HG03196 (cell line): ENCODE measurements at regions not wholly inside any gene's neighbourhood (a gene's known extent, or its start where the extent isn't known, plus 50 kb on each side); places are given as distances from the start of the nearest gene placed in this dataset.

ENCODE experiments used
- ATAC-seq: cut with Tn5 transposase; IDR thresholded peaks from one replicate; pipeline ENCODE4 v1.9.1; 2021; ENCODE audit not compliant: unreplicated experiment

DNA sequence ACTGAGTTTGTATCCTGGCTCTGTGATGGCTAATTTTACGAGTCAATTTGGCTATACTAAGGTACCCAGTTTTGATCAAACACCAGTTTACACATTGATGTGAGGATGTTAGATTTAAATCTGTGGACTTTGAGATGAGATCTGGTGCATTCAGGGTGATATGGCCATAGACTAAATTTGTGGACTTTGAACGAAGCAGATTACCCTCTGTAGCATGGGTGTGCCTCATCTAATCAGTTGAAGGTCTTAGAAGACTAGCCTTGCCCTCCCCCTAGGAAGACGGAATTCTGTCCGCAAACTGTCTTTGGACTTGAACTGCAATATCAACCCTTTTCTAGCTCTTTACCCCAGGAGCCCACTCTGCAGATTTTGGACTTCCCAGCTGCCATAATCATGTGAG lies 547.8 kb upstream of the CITED2 start:
- no peak for ATAC-seq

DNA sequence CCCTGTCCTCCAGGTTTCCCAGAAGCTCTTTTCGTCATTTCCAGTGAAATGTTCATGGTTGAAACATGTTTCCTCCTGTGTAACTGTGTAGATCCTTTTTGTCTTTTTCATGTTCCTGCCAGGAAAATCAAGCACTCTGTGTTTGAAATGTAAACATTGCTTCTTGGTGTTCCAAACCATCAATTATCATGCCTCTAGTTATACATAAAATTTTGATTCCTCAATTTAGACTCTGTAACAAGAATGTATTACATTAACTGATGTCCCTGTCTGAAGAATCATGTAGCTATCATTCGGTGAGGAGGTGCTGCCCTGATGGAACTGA lies 546.3 kb upstream of the CITED2 start:
- no peak for ATAC-seq

DNA sequence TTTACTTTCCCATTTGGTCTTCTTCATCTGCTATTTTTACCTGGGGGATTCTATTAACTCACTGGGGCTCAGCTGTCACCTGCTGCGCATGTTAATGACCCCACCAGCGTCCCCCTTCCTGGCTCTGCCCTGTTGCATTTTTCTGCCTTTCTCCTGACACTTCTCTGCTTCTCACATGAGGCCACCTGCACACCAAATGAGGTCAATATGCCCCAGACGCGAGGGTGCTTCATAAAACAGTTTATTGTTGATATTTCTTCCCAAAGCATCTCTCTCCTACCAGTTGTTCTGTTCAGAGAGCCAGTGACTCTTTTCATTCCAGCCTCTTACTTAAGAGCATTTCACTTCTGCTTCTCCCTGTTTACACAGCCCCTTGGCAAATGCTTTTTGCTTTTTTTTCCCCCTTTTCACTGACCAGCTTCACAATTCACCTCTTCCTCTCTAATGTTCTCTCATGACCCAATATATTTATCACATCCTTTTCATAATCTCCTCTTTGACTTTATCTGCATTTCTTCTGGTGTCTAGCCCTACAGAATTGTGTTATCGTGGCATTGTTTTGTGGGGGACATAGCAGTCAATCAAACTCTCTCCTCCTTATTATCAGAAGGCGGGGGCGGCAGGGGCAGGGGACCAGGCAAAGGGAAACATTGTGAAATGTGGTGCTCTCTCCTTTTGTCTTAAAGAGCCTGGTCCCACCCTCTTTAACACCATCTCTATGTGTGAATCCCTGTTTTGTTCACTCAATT lies 545.8 kb upstream of the CITED2 start:
- no peak for ATAC-seq

DNA sequence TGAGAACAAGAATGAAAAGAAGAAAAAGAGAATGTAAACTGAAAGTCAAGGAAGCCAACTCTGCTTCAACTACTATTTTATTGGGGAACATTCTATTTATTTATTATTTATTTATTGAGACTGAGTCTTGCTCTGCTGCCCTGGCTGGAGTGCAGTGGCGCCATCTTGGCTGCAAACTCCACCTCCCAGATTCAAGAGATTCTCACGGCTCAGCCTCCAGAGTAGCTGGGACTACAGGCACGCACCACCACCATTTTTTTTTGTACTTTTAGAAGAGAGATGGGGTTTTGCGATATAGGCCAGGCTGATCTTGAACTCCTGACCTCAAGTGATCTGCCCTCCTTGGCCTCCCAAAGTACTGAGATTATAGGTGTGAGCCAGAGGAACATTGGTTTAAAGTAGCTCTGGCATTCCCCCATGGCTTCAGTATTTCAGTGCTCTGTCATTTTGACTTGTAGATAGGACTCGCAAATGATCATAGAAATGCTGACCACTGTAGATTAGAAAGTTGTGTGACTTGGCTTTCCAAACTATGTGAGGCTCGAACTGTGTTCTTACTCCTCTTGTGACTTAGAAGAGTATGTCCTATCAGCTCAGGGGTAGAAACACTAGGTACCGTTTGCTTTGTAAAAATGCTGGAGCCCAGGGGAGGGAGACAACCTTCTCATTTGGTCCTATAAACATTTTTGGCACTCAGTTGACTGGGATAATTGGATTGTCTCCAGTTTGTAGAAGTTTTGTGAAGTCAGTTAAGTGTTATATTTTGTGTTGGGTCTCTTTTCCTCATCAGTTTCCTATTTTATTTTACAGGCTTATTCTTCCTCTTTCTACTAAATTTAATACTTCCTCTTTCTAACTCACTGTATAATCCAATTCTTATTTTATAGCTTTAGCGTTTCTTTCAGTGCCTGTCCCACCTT lies 544.9 kb upstream of the CITED2 start:
- no peak for ATAC-seq

DNA sequence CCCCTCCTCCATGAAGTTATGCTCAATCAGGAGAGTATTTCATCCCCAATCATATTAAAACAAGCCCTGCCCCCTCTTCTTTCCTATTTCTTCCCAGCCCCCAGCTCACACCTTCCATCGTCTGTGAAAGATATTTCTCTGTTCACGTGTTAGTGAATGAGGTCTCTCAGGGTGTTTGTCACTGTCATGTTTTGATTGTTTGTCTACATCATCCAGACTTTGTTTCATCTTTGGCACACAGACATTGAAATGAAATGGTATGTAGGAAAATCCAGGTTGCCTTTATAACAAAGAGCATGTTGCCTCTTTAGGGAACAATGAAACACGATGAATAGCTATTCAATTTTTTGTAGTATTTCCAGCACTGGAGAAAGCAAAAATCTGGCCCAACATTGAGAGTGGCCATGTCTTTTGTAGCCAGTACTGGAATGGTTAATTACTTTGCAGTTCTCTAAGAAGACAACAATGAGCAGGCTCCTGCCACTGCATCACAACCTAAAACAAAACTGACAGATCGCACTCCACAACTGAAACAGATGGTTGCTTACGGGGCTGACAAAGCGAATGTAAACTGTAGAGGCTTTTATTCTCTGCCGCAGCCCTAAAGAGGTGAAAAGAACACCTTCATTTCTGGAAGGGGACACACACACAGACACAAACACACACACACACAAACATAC lies 543.6 kb upstream of the CITED2 start:
- ATAC-seq = no peak

DNA sequence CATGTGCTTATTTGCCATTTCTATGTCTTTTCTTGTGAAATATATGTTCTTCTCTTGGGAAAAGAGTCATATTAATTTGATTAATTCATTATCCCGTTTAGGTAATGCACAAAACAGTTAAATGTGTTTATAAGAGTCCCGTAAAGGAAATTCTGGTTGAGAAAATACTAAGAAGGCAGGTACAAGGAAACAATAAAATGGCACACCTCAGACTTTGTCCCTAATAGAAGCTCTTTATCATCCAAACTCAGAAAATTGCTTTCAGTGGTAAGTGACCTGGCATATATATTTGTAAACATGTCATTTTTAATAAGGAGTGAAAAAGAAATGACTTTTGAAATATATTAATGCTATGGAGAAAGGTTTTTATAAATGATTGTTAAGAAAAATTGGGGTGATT lies 540.5 kb upstream of the CITED2 start:
- ATAC-seq = no peak

DNA sequence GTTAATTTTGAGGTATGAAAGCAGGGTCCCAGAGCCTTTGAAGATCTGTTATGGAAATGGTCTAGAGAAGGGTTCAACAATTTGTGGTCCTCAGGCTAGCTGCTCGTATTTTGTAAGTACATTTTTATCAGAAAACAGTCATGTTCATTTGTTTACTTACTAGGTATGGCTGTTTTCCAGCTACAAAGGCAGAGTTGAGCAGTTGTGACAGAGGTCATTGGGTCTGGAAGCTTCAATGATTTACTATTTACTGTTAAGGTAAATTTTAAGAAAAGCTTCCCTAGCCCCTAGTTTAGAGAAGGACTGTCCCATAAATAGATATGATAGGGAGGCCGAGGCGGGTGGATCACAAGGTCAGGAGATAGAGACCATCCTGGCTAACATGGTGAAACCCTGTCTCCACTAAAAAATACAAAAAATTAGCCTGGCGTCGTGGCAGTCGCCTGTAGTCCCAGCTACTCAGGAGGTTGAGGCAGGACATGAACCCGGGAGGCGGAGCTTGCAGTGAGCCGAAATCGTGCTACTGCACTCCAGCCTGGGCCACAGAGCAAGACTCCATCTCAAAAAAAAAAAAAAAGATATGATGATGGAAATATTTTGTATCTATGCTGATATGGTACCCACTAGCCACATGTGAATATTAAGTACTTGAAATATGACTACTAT lies 538.4 kb upstream of the CITED2 start:
- no peak for ATAC-seq

DNA sequence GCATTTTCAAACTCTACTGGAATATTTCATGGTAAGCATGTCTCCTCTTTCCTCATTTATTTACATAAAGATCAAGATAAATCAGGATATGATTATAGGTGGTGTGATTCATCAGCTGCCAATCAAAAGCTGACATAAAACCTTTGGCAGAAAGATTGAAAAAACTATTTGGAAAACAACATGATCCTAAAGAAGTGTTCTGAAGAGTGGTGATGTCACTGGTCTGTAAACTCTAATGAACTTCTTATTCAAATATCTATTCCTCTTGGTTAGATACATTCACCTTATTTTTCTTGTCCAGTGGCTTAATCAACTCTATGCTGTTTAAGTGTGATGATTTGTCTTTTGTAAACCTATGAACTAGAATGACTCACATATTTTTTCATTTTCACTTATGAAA lies 535.5 kb upstream of the CITED2 start:
- ATAC-seq = no peak

DNA sequence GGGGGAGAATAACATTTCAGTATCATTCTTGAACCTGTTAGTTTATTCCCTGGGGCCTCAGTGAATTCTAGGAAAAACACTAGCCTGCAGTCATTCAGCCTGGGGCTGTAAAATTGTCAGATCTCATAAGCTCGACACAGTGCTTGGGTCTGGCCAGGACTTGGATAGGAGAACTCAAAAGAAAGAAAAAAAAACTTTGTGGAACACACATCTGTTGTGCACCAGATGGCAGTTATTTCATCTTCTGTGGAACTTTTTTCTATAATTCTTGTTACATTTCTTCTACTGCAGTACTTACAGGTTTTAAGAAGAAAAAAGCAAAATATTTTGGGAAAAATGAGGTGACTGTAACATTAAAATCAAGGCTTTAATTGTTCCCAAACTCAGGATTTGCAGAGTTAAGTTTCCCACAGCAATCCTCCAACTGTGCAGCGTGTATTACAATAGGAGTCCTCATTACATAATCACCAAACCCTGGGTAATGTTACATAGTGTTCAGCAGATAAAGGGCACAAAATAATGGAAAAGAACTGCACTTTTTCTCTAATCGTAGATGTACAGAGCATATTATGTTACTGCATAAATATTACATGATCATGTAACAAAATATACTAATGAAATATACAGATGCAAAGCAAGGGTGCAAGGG lies 531.1 kb upstream of the CITED2 start:
- no peak for ATAC-seq

DNA sequence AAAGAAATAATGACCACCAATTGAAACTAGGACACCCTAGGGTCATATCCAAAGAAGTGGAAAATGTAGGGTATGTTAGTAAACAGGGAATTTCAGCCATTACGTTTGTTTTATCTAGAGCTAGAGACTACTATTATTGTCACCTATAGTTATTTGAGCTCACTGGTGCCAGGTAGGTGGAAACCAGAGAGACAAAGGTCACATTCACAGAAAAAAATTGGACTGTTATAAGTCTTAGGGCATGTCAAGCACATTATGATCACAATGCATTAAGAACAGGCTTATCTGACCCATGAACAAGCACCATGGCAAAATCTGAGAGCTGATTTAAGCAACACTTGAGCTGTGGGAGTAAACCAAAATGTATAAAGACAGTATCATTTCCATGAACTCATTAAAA lies 530.1 kb upstream of the CITED2 start:
- no peak for ATAC-seq

DNA sequence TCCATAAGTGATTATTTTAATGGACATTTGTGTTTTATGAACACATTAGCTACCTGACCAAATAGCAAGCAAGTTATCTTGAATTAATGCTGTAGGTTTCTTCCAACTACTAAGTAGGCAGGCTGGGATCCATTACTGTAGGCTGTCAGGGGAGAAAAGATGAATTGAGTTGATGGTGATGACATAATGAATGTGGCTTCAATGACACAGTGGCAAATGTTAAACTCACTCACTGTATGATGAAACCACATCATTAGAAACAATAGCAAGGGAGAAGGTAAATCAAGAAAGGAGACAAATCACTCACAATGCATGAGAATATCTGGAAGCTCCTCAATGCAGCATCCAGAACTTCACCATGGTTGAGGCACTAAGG lies 529.7 kb upstream of the CITED2 start:
- ATAC-seq = no peak

DNA sequence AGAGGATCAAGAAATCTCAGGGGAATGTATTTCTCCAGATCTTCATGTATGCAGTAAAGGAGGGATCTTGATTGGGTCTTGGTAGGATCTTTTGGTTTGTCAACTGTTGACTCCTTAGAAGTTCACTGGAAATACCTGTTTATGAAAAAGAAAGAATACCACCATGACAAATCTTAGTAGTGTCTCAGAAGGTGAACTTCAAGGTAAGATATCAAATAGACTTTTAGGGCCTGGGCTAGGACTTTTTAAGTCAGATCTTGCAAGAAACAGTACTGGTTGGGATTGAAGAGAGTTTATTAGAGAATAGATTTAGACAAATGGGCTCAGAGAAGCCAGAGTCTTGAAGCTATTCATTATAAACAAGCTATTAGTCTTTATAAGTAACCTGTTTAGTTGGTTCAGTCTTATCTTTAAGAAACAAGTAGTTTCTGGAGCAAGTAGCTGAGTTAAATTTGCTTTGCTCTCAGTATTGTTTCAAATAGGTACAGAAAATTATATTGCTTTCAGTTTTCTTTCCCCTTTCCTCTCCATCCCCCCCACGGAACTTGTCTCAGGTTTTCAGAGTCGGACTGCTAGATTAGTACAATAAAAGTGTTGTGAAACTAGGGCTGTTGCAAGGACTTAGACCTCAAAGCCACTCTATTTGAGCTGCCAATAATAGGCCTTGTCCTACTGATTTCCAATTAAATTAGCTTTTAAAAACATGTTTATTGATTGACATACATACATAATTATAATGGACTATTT lies 529.1 kb upstream of the CITED2 start:
- ATAC-seq = peak; percentile 98

DNA sequence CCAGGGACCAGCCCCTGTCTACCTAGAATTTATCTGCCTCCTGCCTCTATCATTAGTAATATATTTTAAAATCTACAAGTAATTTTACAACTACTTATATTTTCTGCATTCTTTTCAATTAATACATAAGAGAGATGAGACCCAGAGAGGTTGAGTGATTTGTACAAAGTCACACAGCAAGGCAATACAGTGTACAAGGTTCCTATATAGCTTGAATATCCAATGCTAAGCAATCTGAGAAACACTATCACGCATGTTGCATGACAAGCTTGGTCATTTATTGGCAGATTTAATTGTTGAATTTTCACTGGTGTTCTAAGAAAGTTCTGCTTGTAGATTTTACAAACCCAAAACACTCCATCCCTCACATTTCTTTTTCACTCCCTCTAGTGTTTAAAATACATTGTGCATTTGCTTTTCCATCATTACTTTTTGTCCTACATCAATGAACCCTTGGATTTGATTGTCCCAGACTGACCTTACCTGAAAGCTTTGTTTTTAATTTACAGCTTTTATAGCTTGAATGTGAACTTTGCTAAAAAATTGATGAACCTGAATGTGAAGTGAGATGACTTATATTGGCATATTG lies 520.9 kb upstream of the CITED2 start:
- no peak for ATAC-seq

DNA sequence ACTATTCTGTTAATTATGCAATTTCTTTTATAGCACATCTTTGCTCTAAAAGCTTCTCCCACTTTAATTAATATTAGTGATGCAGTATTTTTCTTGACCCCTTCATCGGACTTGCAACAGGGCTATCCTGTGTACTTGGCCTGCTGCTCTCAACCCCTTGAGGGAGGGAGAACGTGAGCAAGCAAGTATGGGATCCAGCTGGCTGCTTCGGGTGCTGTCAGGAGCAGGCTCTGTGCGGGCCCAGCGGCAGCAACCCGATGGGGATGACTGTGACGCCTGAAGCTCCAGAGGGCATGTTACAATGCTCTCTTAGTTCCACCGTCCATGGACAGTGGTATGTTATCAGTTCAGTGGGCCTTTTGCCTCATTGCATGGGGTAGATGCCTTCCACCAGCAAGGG lies 519.8 kb upstream of the CITED2 start:
- no peak for ATAC-seq

DNA sequence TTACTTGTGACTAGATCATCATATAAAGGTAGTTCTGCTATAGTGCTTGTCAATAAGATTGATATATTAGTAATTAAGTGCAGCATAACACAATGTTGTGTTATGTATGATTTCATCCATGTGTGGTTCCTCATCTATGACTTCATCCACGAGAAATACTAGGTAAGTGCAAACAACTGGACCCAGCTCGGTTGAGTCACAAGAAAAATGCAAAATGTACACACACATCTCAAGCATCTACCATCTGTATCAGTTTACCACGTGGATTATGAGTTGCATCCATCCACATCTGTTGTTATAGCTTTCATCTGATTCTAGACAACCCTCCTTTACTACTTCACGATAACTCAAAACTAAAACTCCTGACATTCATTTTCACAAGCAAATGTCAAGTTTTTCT lies 517.0 kb upstream of the CITED2 start:
- ATAC-seq = no peak

DNA sequence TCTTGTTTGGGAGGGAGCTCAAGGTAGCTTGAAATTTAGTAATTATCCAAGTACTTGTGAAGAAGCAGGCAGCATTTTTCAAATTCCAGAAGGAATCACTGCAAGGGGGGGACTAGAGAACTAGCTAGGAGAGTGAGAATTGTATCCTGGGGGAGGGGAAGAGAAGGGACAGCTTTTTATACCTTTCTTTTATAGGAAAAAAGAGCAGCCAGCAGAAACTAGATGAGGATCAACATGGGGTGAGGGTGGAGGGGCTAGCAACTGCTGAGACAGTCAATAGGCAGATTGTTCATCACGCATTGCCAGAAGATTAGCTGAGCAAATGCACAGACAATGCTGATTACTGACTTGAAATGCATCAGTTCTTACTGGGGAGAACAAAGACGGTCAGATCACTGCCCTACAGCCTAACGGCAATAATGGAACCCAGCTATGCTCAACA lies 514.3 kb upstream of the CITED2 start:
- no peak for ATAC-seq

DNA sequence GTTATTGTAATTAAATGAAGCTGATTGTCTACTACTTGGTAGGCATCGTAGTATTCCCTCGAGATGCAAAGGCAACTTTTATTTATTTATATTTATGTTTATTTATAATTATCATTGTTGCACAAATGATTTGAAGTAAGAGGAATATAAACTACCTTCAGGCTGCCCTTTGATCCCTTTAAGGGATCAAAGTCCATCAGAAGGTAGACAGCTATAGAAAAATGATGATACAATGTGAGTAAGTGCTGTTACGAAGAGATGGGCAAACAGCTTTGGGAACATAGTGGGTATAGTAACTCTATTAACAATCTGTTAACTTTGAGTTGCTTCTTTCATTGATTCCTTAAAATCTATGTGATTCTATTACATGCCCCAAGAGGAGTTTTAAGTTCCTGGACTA lies 512.8 kb upstream of the CITED2 start:
- ATAC-seq = no peak

DNA sequence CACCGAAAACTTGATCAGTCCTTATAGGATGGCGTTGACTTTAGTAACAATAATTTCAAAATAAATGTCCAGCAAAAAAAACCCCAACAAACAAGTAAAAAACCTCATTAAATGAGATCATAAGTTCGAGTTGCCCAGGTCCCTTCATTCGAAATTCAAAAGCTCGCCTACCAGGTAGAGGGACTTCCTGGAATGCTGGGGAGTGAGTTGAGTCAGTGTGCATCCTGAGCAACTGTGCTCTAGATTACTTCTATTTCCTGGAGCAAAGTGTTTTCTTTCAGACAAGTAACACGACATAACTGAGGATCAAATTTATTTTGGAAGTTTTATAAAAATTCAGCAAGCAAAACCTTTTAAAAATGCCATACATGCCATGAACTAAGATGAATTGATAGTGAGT lies 511.9 kb upstream of the CITED2 start:
- ATAC-seq = no peak

DNA sequence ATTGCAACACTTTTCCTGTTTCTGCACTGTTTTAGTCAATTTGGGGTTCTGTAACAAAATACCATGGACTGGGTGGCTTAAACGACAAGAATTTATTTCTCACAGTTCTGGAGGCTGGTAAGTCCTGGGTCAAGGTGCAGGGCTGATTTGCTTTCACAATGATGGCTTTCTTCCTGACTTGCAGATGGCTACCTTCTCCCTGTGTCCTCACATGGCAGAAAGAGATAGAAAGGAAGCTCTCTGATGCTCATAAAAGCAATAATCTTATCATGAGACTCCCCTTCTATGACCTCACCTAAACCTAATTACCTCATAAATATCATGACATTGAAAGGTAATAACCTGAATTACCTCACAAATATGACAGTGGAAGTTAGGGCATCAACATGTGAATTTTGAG lies 511.5 kb upstream of the CITED2 start:
- ATAC-seq = no peak

DNA sequence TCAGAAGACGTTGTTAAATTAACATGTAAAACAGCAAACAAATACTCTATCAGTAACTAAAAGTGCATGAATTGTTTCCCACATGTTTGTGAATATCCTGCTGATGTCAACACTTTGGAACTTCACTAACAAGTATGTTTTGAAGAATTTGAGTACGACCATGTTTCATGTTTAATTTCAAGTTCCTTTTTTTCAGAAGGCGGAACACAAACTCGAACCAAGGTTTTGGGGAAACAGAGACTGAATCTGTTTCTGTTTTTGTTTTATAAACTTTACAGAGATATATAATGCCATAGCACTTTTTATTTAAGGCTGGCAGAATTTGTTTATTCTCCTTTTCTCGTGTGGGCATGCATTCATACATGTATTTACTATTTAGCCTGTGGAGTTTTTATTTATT lies 509.3 kb upstream of the CITED2 start:
- ATAC-seq = no peak
